GM13976 (cell line): ENCODE measurements at regions not wholly inside any gene's neighbourhood (a gene's known extent, or its start where the extent isn't known, plus 50 kb on each side); places are given as distances from the start of the nearest gene placed in this dataset.

ENCODE experiments used
- DNase-seq: peaks from one replicate; pipeline ENCODE4 v3.0.0; 2012; ENCODE audit warnings: low spot score
- in situ Hi-C: fragments of 300-500 bp; cut with MboI; formaldehyde crosslinking; loops from one replicate; pipeline ENCODE4 v1.12.0; 2022; ENCODE audit warnings: low sequenced_read_pairs, mixed read lengths, inconsistent platforms; ENCODE audit not compliant: unreplicated experiment
- TF ChIP-seq, protein P1 (sequence below): IDR thresholded peaks from 2 replicates; pipeline ENCODE4 v1.5.1; 2012; ENCODE audit warnings: borderline replicate concordance, mild to moderate bottlenecking; ENCODE audit not compliant: insufficient read depth; ENCODE audit errors: extremely low read depth, missing control alignments, control extremely low read depth

DNA sequence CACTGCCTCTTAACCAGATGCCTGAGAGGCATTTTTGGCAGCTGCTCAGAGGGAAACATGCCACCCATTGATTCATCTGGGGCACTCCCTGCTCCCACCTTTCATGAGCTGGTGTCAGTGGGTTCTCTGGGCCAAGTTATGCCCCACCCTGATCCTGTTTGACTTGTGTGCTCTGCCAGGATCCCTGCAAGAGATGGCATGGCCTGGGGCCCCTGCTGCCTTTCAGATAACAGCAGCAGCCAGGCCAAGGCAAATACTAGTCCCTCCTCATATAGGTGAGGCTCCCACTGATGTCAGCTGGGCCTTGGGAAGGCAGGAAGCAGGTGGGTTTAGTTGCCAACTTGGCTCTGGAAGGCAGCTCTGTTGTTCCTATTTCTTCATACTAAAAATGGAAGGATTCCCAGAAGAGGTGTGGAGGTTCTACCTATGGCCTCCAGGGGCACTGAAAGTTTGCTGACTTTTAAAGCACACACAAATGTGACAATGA, 192.9 kb upstream of the RBPJ start:
- TF ChIP-seq, protein P1, sequence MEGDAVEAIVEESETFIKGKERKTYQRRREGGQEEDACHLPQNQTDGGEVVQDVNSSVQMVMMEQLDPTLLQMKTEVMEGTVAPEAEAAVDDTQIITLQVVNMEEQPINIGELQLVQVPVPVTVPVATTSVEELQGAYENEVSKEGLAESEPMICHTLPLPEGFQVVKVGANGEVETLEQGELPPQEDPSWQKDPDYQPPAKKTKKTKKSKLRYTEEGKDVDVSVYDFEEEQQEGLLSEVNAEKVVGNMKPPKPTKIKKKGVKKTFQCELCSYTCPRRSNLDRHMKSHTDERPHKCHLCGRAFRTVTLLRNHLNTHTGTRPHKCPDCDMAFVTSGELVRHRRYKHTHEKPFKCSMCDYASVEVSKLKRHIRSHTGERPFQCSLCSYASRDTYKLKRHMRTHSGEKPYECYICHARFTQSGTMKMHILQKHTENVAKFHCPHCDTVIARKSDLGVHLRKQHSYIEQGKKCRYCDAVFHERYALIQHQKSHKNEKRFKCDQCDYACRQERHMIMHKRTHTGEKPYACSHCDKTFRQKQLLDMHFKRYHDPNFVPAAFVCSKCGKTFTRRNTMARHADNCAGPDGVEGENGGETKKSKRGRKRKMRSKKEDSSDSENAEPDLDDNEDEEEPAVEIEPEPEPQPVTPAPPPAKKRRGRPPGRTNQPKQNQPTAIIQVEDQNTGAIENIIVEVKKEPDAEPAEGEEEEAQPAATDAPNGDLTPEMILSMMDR = no peak
- DNase-seq = no peak
- in situ Hi-C loops = no loop called here

DNA sequence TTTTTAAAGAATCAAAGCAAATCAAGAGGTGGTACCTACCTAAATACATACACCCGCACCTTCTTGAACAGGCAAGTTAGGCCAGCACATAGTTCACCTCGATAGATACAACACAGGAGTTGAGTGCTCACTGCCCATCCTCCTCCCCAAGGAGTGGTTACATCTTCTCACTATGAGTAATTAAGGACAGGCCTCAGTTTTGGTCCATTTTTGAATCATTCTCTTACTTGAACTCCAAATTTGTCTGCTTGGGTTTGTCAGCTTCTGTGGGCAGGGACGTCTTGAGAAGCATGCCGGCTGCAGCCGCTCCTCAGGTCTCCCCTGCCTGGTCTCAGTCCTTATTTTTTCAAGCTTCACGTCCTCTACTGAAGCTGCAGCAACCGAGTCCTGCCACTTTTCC, 190.6 kb upstream of the RBPJ start:
- in situ Hi-C loops = no loop called here
- peak; percentile 62 for DNase-seq
- TF ChIP-seq, protein P1 = no peak

DNA sequence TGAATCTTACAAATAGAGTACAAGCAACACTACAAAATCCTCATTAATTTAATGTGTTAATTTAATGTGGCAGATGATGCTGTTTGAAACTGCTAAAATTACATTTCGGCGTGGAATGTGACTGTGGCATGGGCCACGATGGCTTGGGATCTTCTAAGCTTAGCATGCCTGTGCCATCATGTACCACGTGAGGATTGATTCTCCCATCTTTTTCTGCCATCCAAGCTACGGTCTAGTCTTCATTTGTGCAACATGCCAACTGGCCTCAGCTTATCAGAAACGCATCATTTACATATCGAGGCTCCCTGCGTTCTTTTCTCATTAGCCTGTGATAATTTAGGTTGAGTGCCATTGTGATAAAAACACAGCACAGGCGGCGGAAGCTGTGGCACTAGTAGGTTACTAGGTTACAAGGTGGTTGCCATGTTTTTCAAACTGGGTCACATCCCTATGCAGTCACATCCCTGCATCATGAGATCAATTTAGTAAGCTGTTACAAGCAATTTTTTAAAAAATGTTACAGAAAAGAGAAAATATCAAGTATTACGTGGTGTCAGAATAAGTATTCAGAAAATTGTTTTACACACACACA, 189.9 kb upstream of the RBPJ start:
- in situ Hi-C loops = no loop called here
- TF ChIP-seq, protein P1 = no peak
- no peak for DNase-seq

DNA sequence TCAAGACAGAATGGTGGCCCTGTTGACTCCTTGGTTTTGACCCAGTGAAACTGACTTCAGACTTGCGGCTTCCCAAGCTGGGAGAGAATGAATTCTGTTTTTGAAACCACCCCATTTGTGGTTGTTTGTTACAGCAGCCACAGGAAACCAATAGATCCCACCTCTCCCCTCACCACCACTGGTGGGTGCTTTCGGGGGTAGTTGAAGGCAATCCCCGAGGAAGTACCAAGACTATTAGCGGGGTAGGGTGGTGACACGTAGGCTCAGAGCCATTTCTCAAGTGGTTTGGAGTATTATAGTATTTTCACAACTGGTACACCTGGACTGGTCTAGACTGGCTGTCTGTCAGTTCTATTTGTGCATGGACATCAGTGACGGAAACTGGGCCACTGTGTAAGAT, 189.1 kb upstream of the RBPJ start:
- peak; percentile 56 for DNase-seq
- in situ Hi-C loops = no loop called here
- TF ChIP-seq, protein P1 = no peak

DNA sequence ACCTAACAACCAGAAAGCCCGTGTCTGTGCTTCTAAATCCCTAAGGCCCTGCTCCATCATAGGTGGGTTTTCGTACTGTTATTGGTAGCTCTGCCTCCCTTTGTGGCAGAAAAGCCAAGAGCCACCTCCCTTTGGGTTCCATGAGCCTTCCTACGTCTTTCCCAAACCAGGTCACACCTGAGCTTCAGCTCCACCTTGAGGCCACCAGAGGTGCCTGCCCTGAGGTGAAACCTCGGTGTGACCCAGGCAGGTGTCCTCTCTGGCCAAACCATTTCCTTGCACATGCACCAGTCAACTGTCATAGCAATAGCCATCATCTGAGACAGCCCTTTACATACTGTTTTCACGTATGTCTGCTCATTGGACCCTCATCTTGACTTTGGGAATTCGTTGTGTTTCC, 188.0 kb upstream of the RBPJ start:
- in situ Hi-C loops = no loop called here
- DNase-seq = no peak
- TF ChIP-seq, protein P1 = peak; percentile 31

DNA sequence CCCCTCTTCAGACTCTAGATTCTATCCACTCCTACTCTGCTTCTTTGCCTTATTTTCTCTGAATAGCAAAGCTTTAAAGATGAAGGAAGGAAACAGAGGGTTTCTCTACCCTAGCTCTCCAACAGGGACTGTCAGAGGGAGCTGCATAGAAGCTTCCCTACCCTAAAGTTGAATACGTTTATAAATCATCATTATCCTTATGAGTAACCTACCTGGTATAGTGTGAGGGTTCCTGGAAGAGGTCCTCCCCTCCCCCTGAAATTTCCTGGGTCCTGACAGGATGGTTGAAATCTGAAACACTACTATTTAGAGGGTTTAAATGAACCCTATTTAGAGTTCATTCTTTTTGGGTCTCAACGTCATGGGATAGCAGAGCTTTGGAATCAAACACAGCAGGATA, 187.0 kb upstream of the RBPJ start:
- TF ChIP-seq, protein P1 = no peak
- in situ Hi-C loops = no loop called here
- no peak for DNase-seq
